NCI-H146 (cell line): ENCODE measurements at regions not wholly inside any gene's neighbourhood (a gene's known extent, or its start where the extent isn't known, plus 50 kb on each side); places are given as distances from the start of the nearest gene placed in this dataset.

ENCODE experiments used
- DNase-seq: peaks from one replicate; lab custom pipeline; 2025; lab: John Stamatoyannopoulos, UW

DNA sequence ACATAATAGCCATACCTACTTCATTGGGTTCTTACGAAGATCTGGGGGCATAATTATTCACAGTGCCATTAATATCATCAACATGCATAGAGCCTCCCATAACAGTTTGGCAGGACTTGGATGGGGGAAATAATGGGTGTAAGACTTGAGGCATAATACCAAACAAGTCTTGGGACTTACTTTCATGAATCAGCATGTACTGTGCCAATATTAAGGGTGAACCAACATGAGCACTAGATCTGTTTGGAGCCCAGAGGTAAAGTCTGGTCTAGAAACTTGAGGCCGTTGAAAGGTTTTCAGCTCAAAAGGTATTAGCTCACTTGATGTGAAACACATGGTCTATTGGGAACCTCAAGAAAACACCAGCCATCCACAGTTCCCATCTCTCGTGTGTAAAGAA, 56.7 kb upstream of the ZC3H11B start:
- no peak for DNase-seq

- no peak for DNase-seq
Observed at GRCh38 chr1:219669042-219669441, 56.1 kb upstream of the ZC3H11B start.

- no peak for DNase-seq
Observed at GRCh38 chr1:219668446-219668845, 55.5 kb upstream of the ZC3H11B start.

GRCh38 chr1:219666242-219666641, 53.3 kb upstream of the ZC3H11B start:
- no peak for DNase-seq

- DNase-seq, result no peak
Observed at GRCh38 chr1:219665089-219665488, 52.2 kb upstream of the ZC3H11B start.

DNA sequence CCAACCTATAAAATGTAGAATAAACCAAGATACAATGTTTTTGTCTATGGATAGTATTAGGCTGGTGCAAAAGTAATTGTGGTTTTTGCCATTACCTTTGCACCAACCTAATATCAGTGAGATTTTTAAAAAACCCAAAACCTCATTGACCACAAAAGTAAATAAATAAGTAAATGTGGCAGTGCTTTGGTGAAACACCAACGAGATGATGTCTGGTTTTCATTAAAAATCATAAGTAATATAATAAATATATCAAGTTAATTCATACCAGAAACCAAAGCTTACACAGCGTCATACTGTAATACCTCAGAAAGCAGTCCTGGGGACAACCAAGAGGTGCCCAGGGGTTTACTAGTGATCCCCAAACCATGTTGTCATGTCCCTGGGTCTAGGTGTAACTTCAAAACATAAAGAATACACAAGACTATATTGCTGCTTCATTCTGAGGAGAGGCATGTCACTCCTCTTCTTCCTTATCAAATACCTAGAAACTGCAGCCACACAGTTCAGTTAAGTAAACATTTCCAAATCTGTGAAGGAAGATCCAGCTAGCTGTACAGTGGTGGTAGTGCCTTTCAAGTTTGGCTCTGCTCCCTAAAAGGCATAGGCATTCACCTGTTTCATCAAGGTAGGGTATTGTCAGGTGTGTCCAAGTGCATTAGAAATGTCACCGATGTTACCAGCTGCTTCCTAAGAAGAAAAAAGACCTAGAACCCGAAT, 51.6 kb upstream of the ZC3H11B start:
- no peak for DNase-seq
